ENCODE measurements at regions not wholly inside any gene's neighbourhood (a gene's known extent, or its start where the extent isn't known, plus 50 kb on each side); places are given as distances from the start of the nearest gene placed in this dataset.

GRCh38 chr4:3679851-3680311 lies 86.3 kb upstream of the ADRA2C start:
- H3K4me3 Mint-ChIP-seq: no peak overlapping the region
- no peak overlapping the region for H3K27ac Mint-ChIP-seq
- H3K9me3 Mint-ChIP-seq: no peaks in the 10 kb centered on the region
- no peaks in the 10 kb centered on the region for H3K4me1 Mint-ChIP-seq
- no peaks in the 10 kb centered on the region for H3K36me3 Mint-ChIP-seq
- H3K27me3 Mint-ChIP-seq: peaks cover 2% of the 10 kb centered on the region

DNA sequence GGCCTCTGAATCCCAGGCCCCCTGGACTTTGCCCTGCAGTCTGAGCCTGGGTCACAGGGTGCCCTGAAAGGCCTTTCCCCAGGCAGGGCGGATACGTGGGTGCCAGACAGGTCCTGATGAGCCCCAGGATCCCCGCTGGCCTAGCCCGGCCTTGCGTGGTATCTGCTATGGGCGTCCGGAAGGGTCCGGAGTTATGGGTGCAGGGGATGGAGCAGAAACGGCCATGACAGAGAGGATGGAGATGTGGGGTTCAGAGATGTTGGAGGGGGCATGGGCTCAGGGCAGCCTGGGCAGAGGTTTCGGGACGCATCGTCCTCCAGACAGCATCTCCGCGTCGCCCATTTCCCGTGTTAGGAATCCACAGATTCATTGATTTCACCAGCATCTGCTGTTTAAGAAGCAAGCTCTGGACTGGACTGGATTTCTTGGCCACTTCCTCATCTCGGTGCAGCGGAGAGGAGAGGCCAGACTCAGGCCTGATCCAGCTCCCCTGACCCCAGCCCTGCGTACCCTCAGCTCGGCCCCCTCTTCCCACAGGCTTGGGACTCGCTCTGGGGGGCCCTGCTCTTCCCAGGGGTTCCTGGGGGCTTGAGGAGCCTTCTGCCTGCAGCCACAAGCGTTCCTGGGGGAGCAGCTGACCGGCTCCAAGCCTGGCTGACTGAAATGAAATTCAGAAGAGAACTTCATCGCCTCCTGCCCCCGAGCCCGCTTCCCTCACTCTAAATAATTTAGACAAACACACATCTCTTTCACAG lies 86.9 kb upstream of the ADRA2C start:
- Mint-ChIP-seq H3K4me3 (no peak overlapping the region), H3K4me1 (no peaks in the 10 kb centered on the region), H3K27ac (no peak overlapping the region), H3K9me3 (no peaks in the 10 kb centered on the region), H3K36me3 (no peaks in the 10 kb centered on the region), H3K27me3 (peaks cover 2% of the 10 kb centered on the region)

- H3K36me3 Mint-ChIP-seq: no peaks in the 10 kb centered on the region
- no peaks in the 10 kb centered on the region for H3K9me3 Mint-ChIP-seq
- no peak overlapping the region for H3K27ac Mint-ChIP-seq
- H3K4me1 Mint-ChIP-seq: no peaks in the 10 kb centered on the region
- H3K4me3 Mint-ChIP-seq: no peak overlapping the region
- peaks cover 2% of the 10 kb centered on the region for H3K27me3 Mint-ChIP-seq
These were observed 88.5 kb upstream of the ADRA2C start for GRCh38 chr4:3677748-3678070.

- Mint-ChIP-seq H3K27ac (no peak overlapping the region), H3K36me3 (no peaks in the 10 kb centered on the region), H3K4me1 (no peaks in the 10 kb centered on the region), H3K27me3 (peaks cover 4% of the 10 kb centered on the region), H3K9me3 (no peaks in the 10 kb centered on the region), H3K4me3 (no peak overlapping the region)
These were observed 89.1 kb upstream of the ADRA2C start for GRCh38 chr4:3676907-3677747.

DNA sequence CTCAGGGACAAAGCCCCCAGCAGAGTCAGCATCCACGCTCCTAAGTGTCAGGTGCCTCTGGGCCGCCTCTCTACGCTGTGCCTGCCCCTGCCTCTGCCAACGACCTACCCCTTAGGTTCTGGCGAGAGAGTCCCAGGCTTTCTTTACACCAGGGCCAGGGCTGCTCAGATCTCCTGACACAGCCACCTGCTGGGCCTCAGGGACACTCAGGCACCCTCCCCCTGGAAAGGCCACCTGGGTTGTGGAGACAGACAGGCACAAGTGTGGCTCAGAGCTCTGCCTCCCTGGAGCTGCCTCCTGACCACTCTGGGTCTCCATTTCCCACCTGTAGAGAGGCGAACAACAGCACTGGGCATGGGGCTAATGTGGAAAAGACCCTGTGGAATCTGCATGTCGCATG lies 90.0 kb upstream of the ADRA2C start:
- Mint-ChIP-seq H3K27ac (no peak overlapping the region), H3K36me3 (no peaks in the 10 kb centered on the region), H3K9me3 (no peaks in the 10 kb centered on the region), H3K27me3 (peaks cover 6% of the 10 kb centered on the region), H3K4me1 (no peaks in the 10 kb centered on the region), H3K4me3 (no peak overlapping the region)

- Mint-ChIP-seq H3K27me3 (peaks cover 6% of the 10 kb centered on the region), H3K36me3 (no peaks in the 10 kb centered on the region), H3K9me3 (no peaks in the 10 kb centered on the region), H3K4me1 (no peaks in the 10 kb centered on the region), H3K4me3 (no peak overlapping the region), H3K27ac (no peak overlapping the region)
These were observed 90.7 kb upstream of the ADRA2C start for GRCh38 chr4:3675251-3676115.

DNA sequence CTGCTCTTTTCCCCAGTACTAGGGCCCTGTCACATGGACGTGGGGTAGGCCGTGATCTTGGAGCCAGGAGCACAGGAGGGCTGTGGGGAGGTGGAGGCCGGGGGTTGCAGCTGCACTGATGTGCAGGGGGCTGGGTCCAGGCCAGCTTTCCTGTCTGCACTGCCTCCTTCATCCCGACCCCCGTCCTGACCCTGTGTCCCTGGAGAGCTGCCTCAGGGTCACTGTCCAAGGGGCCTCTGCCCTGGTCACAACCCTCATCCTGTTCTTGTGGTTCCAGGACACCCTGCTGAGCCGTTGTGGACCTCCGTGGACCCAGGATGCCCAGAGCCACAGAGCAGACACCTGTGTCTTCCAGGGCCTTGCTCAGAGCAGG lies 91.7 kb upstream of the ADRA2C start:
- Mint-ChIP-seq H3K27ac (no peak overlapping the region), H3K36me3 (no peaks in the 10 kb centered on the region), H3K27me3 (peaks cover 6% of the 10 kb centered on the region), H3K4me3 (no peak overlapping the region), H3K4me1 (no peaks in the 10 kb centered on the region), H3K9me3 (no peaks in the 10 kb centered on the region)

GRCh38 chr4:3673716-3674478 lies 92.3 kb upstream of the ADRA2C start:
- Mint-ChIP-seq H3K4me3 (no peak overlapping the region), H3K27me3 (peaks cover 6% of the 10 kb centered on the region), H3K9me3 (no peaks in the 10 kb centered on the region), H3K4me1 (no peaks in the 10 kb centered on the region), H3K27ac (no peak overlapping the region), H3K36me3 (no peaks in the 10 kb centered on the region)

GRCh38 chr4:3673176-3673575 lies 93.0 kb upstream of the ADRA2C start:
- no peak overlapping the region for H3K4me3 Mint-ChIP-seq
- H3K4me1 Mint-ChIP-seq: no peaks in the 10 kb centered on the region
- H3K27ac Mint-ChIP-seq: no peak overlapping the region
- H3K27me3 Mint-ChIP-seq: peaks cover 6% of the 10 kb centered on the region
- no peaks in the 10 kb centered on the region for H3K36me3 Mint-ChIP-seq
- no peaks in the 10 kb centered on the region for H3K9me3 Mint-ChIP-seq

DNA sequence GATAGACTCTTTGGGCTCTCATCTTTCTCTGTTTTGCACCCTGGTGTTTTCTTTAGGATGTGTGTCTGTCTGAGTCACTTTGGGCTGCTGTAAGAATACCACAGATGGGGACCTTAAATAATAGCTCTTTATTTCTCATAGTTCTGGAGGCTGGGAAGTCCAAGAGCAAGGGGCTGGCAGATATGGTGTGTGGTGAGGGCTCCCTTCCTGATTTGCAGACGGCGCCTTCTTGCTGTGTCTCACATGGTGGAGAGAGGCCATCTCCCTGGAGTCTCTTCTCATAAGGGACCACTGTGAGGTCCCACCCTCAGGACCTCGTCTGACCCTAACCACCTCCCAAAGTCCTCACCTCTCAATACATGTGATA lies 93.7 kb upstream of the ADRA2C start:
- peaks cover 6% of the 10 kb centered on the region for H3K27me3 Mint-ChIP-seq

DNA sequence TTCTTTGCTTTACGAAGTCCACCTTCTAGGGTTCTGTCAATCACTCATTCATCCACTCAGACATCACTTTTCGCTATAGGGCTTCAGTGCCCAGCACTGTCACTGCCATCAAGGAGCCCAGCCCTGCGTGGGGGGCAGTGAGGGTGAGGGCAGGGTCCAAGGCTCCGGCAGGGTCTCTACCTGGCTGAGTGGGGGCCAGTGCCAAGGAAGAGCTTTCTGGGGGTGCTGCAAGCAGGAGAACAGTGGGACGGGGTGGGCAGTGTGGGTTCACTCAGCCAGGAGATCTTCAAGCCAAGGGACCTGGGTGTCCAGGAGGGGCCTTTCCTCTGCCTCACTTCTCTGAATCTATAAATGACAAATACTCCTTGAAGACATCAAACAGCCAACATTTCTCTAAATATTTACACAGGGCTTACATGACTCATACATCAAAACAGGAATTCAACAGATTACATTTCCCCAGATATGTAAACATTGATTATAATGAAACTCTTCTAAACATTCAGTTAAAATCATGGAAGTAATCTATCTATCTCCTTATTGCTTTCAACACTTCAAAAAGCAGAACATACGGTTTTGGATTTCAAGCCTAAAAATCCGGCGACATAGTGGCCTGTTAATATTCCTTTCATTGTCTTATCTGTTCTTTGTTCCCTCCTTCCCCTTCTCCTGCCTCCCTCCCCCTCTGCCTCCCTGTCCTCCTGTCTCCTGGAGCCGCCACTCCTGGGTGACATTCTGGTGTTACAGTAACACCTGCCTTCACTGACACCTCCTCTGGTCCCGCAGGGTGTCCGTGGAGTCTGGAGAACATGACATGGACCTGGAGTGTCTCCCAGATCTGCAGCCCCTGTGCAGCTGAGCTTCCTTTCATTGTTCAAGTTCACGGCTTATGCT lies 94.4 kb upstream of the ADRA2C start:
- Mint-ChIP-seq H3K27ac (no peak overlapping the region), H3K36me3 (no peaks in the 10 kb centered on the region), H3K4me1 (no peaks in the 10 kb centered on the region), H3K4me3 (no peak overlapping the region), H3K9me3 (no peaks in the 10 kb centered on the region), H3K27me3 (peaks cover 6% of the 10 kb centered on the region)

More for the DNA sequence above, 93.7 kb upstream of the ADRA2C start:
- no peak overlapping the region for H3K4me3 Mint-ChIP-seq
- no peaks in the 10 kb centered on the region for H3K9me3 Mint-ChIP-seq
- no peaks in the 10 kb centered on the region for H3K4me1 Mint-ChIP-seq
- H3K36me3 Mint-ChIP-seq: no peaks in the 10 kb centered on the region
- H3K27ac Mint-ChIP-seq: no peak overlapping the region

DNA sequence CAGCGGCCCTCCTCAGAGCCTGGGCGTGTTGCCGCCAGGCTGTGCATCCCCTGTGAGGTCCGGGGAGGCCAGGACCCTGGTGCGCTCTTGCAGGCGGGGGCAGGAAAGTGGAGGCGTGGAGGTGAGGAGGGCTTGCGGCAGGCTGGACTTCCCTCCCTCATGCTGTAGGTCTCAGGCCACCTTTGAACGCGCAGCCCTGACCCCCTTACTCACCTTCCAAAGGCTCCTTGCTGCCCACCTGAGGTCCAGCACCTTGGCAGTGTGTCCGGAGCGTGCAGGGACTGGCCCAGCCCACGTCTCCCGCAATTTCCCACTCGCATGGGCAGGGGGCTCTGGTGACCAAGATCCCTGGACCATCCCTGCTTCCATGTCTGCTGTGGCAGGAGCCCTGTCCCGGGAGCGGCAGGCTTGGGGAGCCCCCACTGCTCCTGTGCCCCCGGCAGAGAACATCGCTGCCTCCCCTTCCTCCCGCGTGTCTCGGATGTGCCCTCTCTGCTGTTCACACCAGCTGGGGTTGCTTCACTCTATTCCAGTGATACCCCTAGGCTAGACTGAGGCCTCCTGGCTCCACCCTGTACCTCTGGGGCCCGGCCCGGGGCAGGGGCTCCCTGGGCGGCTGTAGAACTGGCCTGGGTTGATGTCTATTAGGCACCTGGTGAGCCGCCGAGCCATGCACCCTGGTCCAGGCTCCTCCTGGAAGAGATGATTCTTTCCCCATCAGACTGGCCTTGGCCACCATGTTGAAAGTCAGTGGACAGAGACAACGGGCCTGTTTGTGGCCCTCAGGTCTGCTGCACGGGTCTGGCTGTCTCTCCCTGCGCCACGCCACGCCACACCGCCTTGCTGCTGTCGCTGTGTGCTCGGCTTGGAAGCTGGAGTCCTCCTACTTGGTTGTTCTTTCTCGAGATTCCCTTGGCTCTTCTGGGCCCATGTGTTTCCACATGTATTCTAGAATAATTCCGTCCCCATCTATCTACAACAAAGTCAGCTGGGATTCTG lies 95.4 kb upstream of the ADRA2C start:
- no peak overlapping the region for H3K4me3 Mint-ChIP-seq
- H3K4me1 Mint-ChIP-seq: no peaks in the 10 kb centered on the region
- H3K9me3 Mint-ChIP-seq: no peaks in the 10 kb centered on the region
- H3K27ac Mint-ChIP-seq: no peak overlapping the region
- peaks cover 4% of the 10 kb centered on the region for H3K27me3 Mint-ChIP-seq
- no peaks in the 10 kb centered on the region for H3K36me3 Mint-ChIP-seq

- Mint-ChIP-seq H3K4me1 (no peaks in the 10 kb centered on the region), H3K27ac (no peak overlapping the region), H3K4me3 (no peak overlapping the region), H3K27me3 (peaks cover 4% of the 10 kb centered on the region), H3K9me3 (no peaks in the 10 kb centered on the region), H3K36me3 (no peaks in the 10 kb centered on the region)
These were observed 96.6 kb upstream of the ADRA2C start for GRCh38 chr4:3669553-3669949.
